ENCODE measurements at regions not wholly inside any gene's neighbourhood (a gene's known extent, or its start where the extent isn't known, plus 50 kb on each side); places are given as distances from the start of the nearest gene placed in this dataset.
"Not testable (repeated sequence)": the region's sequence is repeated elsewhere in the genome, so short reads cannot be mapped to it uniquely, and the experiment has no call there.

GRCh38 chr22:22697377-22698117 is 53.1 kb downstream of the GGTLC2 start:
- in situ Hi-C loops (cut with MboI; ENCODE audit: low sequenced_read_pairs, unreplicated experiment): loop anchor here (25.0 kb wide), 1 partner anchor 110 kb away; no protein-coding TSS in a partner anchor
- DNase-seq (ENCODE audit: low spot score): no peak
- no peak for TF ChIP-seq CTCF (IDR thresholded peaks at IDR 0.05; ENCODE audit: borderline replicate concordance, control extremely low read depth, extremely low read depth, insufficient read depth, missing control alignments)

- TF ChIP-seq CTCF (IDR thresholded peaks at IDR 0.05; ENCODE audit: borderline replicate concordance, control extremely low read depth, extremely low read depth, insufficient read depth, missing control alignments): no peak
- in situ Hi-C loops (cut with MboI; ENCODE audit: low sequenced_read_pairs, unreplicated experiment): loop anchor here (25.0 kb wide), 1 partner anchor 111 kb away; no protein-coding TSS in a partner anchor
- DNase-seq (ENCODE audit: low spot score): no peak
Observed at GRCh38 chr22:22698263-22698750, 53.9 kb downstream of the GGTLC2 start.

- no peak for TF ChIP-seq CTCF (IDR thresholded peaks at IDR 0.05; ENCODE audit: borderline replicate concordance, control extremely low read depth, extremely low read depth, insufficient read depth, missing control alignments)
- DNase-seq (ENCODE audit: low spot score): no peak
- in situ Hi-C loops (cut with MboI; ENCODE audit: low sequenced_read_pairs, unreplicated experiment): loop anchor here (10.0 kb wide), 1 partner anchor 54 kb away; no protein-coding TSS in a partner anchor
Observed at GRCh38 chr22:22700631-22701030, 56.2 kb downstream of the GGTLC2 start.

GRCh38 chr22:22701557-22701956 is 57.1 kb downstream of the GGTLC2 start:
- in situ Hi-C loops (cut with MboI; ENCODE audit: low sequenced_read_pairs, unreplicated experiment): loop anchor here (10.0 kb wide), 1 partner anchor 53 kb away; no protein-coding TSS in a partner anchor
- DNase-seq (ENCODE audit: low spot score): not testable (repeated sequence)

GRCh38 chr22:22702237-22703202 is 58.1 kb downstream of the GGTLC2 start:
- in situ Hi-C loops (cut with MboI; ENCODE audit: low sequenced_read_pairs, unreplicated experiment): loop anchor here (10.0 kb wide), 1 partner anchor 52 kb away; no protein-coding TSS in a partner anchor
- DNase-seq (ENCODE audit: low spot score): no peak
- peak; percentile 70 for TF ChIP-seq CTCF (IDR thresholded peaks at IDR 0.05; ENCODE audit: borderline replicate concordance, control extremely low read depth, extremely low read depth, insufficient read depth, missing control alignments)

- DNase-seq (ENCODE audit: low spot score): no peak
- TF ChIP-seq CTCF (IDR thresholded peaks at IDR 0.05; ENCODE audit: borderline replicate concordance, control extremely low read depth, extremely low read depth, insufficient read depth, missing control alignments): no peak
- in situ Hi-C loops (cut with MboI; ENCODE audit: low sequenced_read_pairs, unreplicated experiment): loop anchor here (10.0 kb wide), 1 partner anchor 52 kb away; no protein-coding TSS in a partner anchor
Observed at GRCh38 chr22:22703203-22703570, 58.8 kb downstream of the GGTLC2 start.

All from GM13976 (cell line).